ENCODE measurements at regions not wholly inside any gene's neighbourhood (a gene's known extent, or its start where the extent isn't known, plus 50 kb on each side); places are given as distances from the start of the nearest gene placed in this dataset.

- CTCF ChIA-PET, result no interaction called here
Measured at GRCh38 chr3:127053450-127053849, 70.5 kb downstream of the PLXNA1 start.

GRCh38 chr3:127053979-127054378 lies 71.1 kb downstream of the PLXNA1 start:
- ATAC-seq, result no peak

More at GRCh38 chr3:127053450-127053849, 70.5 kb downstream of the PLXNA1 start:
- Histone ChIP-seq H3K4me2 (no peak overlapping the region), H3K4me1 (no peaks in the 10 kb centered on the region), H3K4me3 (no peak overlapping the region), H3K27ac (no peak overlapping the region), H3K9me3 (peaks cover 14% of the 10 kb centered on the region; the same call in 2 of the 3 replicates)
- TF ChIP-seq KDM5A (IDR thresholded peaks at IDR 0.05) (no peak), SMC3 (IDR thresholded peaks at IDR 0.05) (no peak), ESRRA (IDR thresholded peaks at IDR 0.05; ENCODE audit: borderline replicate concordance, low read length) (no peak), POLR2AphosphoS2 (conservative IDR thresholded peaks at IDR 0.05; ENCODE audit: low read length) (no peak), NPAS2 (CRISPR knock-in tag; IDR thresholded peaks at IDR 0.05; ENCODE audit: borderline replicate concordance) (no peak), EHF (CRISPR knock-in tag; IDR thresholded peaks at IDR 0.05) (no peak), KDM1A (IDR thresholded peaks at IDR 0.05; ENCODE audit: low read depth) (no peak), HOXB5 (CRISPR knock-in tag; IDR thresholded peaks at IDR 0.05) (no peak), MAX (IDR thresholded peaks at IDR 0.05) (no peak), ELK1 (IDR thresholded peaks at IDR 0.05; ENCODE audit: low read depth, low read length) (no peak), FOSB (CRISPR knock-in tag; IDR thresholded peaks at IDR 0.05) (no peak), HES2 (IDR thresholded peaks at IDR 0.05) (no peak), PBX3 (IDR thresholded peaks at IDR 0.05) (no peak), CBX8 (IDR thresholded peaks at IDR 0.05) (no peak), JUN (IDR thresholded peaks at IDR 0.05) (no peak), BHLHE40 (IDR thresholded peaks at IDR 0.05; ENCODE audit: low read depth, low read length) (no peak), POLR2A (IDR thresholded peaks at IDR 0.05; ENCODE audit: low read length) (no peak), ZFP36 (IDR thresholded peaks at IDR 0.05; ENCODE audit: borderline replicate concordance, partially characterized antibody) (no peak), ATOH8 (CRISPR knock-in tag; IDR thresholded peaks at IDR 0.05; ENCODE audit: low read depth) (no peak)
- FAIRE-seq (no peak), ATAC-seq (no peak), DNase-seq (ENCODE audit: low read depth in 1 of 2, low spot score in 1 of 2) (no peak)
- WGBS (ENCODE audit: missing lambda C conversion rate), result 40% methylated on average over 5 of the region's 5 CpGs
- POLR2A ChIA-PET, result no interaction called here

GRCh38 chr3:127056281-127056680 lies 73.4 kb downstream of the PLXNA1 start:
- FAIRE-seq, result no peak
- CTCF ChIA-PET, result no interaction called here
- TF ChIP-seq EP300 (IDR thresholded peaks at IDR 0.05), result no peak
- no peak for TF ChIP-seq SREBF2 (IDR thresholded peaks at IDR 0.05)
- no peak for TF ChIP-seq HOXB5 (CRISPR knock-in tag; IDR thresholded peaks at IDR 0.05)
- TF ChIP-seq ATOH8 (CRISPR knock-in tag; IDR thresholded peaks at IDR 0.05; ENCODE audit: low read depth), result no peak
- no peak for TF ChIP-seq FOSL2 (IDR thresholded peaks at IDR 0.05)
- TF ChIP-seq FOSL2 (CRISPR knock-in tag; IDR thresholded peaks at IDR 0.05), result no peak
- TF ChIP-seq RFX5 (IDR thresholded peaks at IDR 0.05), result no peak
- TF ChIP-seq NPAS2 (CRISPR knock-in tag; IDR thresholded peaks at IDR 0.05; ENCODE audit: borderline replicate concordance), result no peak
- TF ChIP-seq USF2 (IDR thresholded peaks at IDR 0.05), result no peak
- TF ChIP-seq BHLHE40 (IDR thresholded peaks at IDR 0.05; ENCODE audit: low read depth, low read length), result no peak
- TF ChIP-seq HMGXB4 (CRISPR knock-in tag; IDR thresholded peaks at IDR 0.05; ENCODE audit: borderline replicate concordance), result no peak

More at GRCh38 chr3:127053979-127054378, 71.1 kb downstream of the PLXNA1 start:
- Histone ChIP-seq H3K4me3 (no peak overlapping the region), H3K9me3 (peaks cover 14% of the 10 kb centered on the region; the same call in 2 of the 3 replicates), H3K4me1 (no peaks in the 10 kb centered on the region), H3K4me2 (no peak overlapping the region), H3K27ac (no peak overlapping the region)
- no peak for DNase-seq (ENCODE audit: low read depth in 1 of 2, low spot score in 1 of 2)
- ChIA-PET CTCF (no interaction called here), POLR2A (no interaction called here)
- no peak for FAIRE-seq
- TF ChIP-seq RARB (CRISPR knock-in tag; IDR thresholded peaks at IDR 0.05), result no peak
- TF ChIP-seq ATOH8 (CRISPR knock-in tag; IDR thresholded peaks at IDR 0.05; ENCODE audit: low read depth), result no peak
- no peak for TF ChIP-seq CHD4 (IDR thresholded peaks at IDR 0.05; ENCODE audit: borderline replicate concordance)
- WGBS (ENCODE audit: missing lambda C conversion rate), result 53% methylated on average over 2 of the region's 4 CpGs

More at GRCh38 chr3:127056281-127056680, 73.4 kb downstream of the PLXNA1 start:
- H3K9me3 ChIP-seq, result peaks cover 14% of the 10 kb centered on the region; the same call in 2 of the 3 replicates
- no peak for ATAC-seq
- no peak overlapping the region for H3K27ac ChIP-seq
- no peak overlapping the region for H3K4me2 ChIP-seq
- POLR2A ChIA-PET, result no interaction called here
- 25% methylated on average over 2 of the region's 17 CpGs for WGBS (ENCODE audit: missing lambda C conversion rate)
- H3K4me3 ChIP-seq, result no peak overlapping the region
- no peak for DNase-seq (ENCODE audit: low read depth in 1 of 2, low spot score in 1 of 2)
- no peaks in the 10 kb centered on the region for H3K4me1 ChIP-seq

Measured in A549 (cell line).